ENCODE measurements at regions not wholly inside any gene's neighbourhood (a gene's known extent, or its start where the extent isn't known, plus 50 kb on each side); places are given as distances from the start of the nearest gene placed in this dataset.

DNA sequence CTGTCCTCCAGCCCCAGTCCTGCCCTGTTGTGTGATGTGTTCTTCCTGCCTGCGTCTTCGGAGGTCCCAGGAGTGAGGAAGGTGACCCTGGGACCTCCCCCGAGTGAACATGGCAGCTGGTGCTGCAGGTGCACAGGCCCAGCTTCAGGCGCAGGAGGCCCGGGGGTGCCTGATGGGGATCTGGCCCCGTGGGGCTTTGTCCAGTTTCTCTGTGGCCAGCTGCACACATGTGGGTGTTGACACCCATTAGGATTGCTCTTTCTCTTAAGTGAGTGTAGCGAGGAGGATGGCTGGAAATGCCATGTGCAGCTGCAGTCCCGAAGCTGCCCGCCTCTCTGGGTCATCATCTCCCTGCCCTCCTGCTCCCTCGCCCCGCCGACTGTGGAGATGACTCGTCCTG is 1279.7 kb downstream of the BRD1 start:
- TF ChIP-seq, protein P1, sequence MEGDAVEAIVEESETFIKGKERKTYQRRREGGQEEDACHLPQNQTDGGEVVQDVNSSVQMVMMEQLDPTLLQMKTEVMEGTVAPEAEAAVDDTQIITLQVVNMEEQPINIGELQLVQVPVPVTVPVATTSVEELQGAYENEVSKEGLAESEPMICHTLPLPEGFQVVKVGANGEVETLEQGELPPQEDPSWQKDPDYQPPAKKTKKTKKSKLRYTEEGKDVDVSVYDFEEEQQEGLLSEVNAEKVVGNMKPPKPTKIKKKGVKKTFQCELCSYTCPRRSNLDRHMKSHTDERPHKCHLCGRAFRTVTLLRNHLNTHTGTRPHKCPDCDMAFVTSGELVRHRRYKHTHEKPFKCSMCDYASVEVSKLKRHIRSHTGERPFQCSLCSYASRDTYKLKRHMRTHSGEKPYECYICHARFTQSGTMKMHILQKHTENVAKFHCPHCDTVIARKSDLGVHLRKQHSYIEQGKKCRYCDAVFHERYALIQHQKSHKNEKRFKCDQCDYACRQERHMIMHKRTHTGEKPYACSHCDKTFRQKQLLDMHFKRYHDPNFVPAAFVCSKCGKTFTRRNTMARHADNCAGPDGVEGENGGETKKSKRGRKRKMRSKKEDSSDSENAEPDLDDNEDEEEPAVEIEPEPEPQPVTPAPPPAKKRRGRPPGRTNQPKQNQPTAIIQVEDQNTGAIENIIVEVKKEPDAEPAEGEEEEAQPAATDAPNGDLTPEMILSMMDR (IDR thresholded peaks at IDR 0.05; ENCODE audit: insufficient read depth, low read length, poor library complexity, severe bottlenecking): no peak
- TF ChIP-seq EZH2phosphoT487 (conservative IDR thresholded peaks at IDR 0.05; ENCODE audit: low read length): no peak
- H4K20me1 ChIP-seq (ENCODE audit: low read depth, low read length): no peaks in the 10 kb centered on the region
- H3K9me3 ChIP-seq (ENCODE audit: insufficient read depth, low read length): no peaks in the 10 kb centered on the region

GRCh38 chr22:48546653-48547424 is 1280.8 kb downstream of the BRD1 start:
- no peaks in the 10 kb centered on the region for H3F3A ChIP-seq (ENCODE audit: insufficient read depth)
- no peaks in the 10 kb centered on the region for H3K27me3 ChIP-seq (ENCODE audit: low read length)
- H3K36me3 ChIP-seq (ENCODE audit: low read length): no peaks in the 10 kb centered on the region
- no peaks in the 10 kb centered on the region for H3K9me2 ChIP-seq (replicated peaks; ENCODE audit: insufficient read depth, low read length)
- no peak overlapping the region for H2AFZ ChIP-seq (ENCODE audit: low read depth, low read length, severe bottlenecking)
- H3K4me2 ChIP-seq (ENCODE audit: low read depth, low read length, poor library complexity, severe bottlenecking): no peak overlapping the region
- H3K9me3 ChIP-seq (ENCODE audit: insufficient read depth, low read length): no peaks in the 10 kb centered on the region
- H3K79me2 ChIP-seq (ENCODE audit: insufficient read depth, low read length): no peaks in the 10 kb centered on the region
- H4K20me1 ChIP-seq (ENCODE audit: low read depth, low read length): no peaks in the 10 kb centered on the region
- H3K9ac ChIP-seq (ENCODE audit: low read length): no peak overlapping the region
- TF ChIP-seq, protein P1 (IDR thresholded peaks at IDR 0.05; ENCODE audit: insufficient read depth, low read length, poor library complexity, severe bottlenecking): no peak
- no peak for TF ChIP-seq EZH2phosphoT487 (conservative IDR thresholded peaks at IDR 0.05; ENCODE audit: low read length)
- H3K4me3 ChIP-seq (ENCODE audit: insufficient read depth, low read length, poor library complexity, severe bottlenecking): no peak overlapping the region
- no peak overlapping the region for H3K27ac ChIP-seq (ENCODE audit: low read depth, low read length)

More for the DNA sequence above, 1279.7 kb downstream of the BRD1 start:
- H3K27me3 ChIP-seq (ENCODE audit: low read length): no peaks in the 10 kb centered on the region
- H3F3A ChIP-seq (ENCODE audit: insufficient read depth): no peaks in the 10 kb centered on the region
- H3K9ac ChIP-seq (ENCODE audit: low read length): no peak overlapping the region
- H2AFZ ChIP-seq (ENCODE audit: low read depth, low read length, severe bottlenecking): no peak overlapping the region
- H3K79me2 ChIP-seq (ENCODE audit: insufficient read depth, low read length): no peaks in the 10 kb centered on the region
- H3K4me3 ChIP-seq (ENCODE audit: insufficient read depth, low read length, poor library complexity, severe bottlenecking): no peak overlapping the region
- no peak overlapping the region for H3K4me2 ChIP-seq (ENCODE audit: low read depth, low read length, poor library complexity, severe bottlenecking)
- H3K36me3 ChIP-seq (ENCODE audit: low read length): no peaks in the 10 kb centered on the region
- no peak overlapping the region for H3K27ac ChIP-seq (ENCODE audit: low read depth, low read length)
- no peaks in the 10 kb centered on the region for H3K9me2 ChIP-seq (replicated peaks; ENCODE audit: insufficient read depth, low read length)

DNA sequence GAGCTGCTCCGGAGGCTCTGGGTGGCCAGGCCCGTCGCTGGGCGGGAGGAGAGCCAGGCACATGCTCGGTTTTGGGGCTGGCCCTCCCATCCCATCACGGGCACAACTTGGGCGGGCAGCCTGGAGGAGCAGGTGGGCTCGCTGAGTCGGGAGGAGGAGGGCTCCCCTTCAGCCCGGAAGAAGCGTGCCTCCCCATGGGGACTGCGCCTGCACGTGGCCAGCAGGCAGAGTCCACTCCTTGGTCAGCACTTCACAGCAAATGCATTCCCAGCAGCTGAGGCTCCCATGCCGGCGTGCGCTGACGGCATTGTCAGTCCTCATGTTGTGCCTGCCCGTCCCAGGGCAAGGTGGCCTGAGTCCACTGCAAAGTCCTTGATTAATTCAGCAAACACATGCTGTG is 1281.7 kb downstream of the BRD1 start:
- Histone ChIP-seq H3K4me3 (ENCODE audit: insufficient read depth, low read length, poor library complexity, severe bottlenecking) (no peak overlapping the region), H3K9ac (ENCODE audit: low read length) (no peak overlapping the region), H2AFZ (ENCODE audit: low read depth, low read length, severe bottlenecking) (no peak overlapping the region), H3K4me2 (ENCODE audit: low read depth, low read length, poor library complexity, severe bottlenecking) (no peak overlapping the region), H3F3A (ENCODE audit: insufficient read depth) (no peaks in the 10 kb centered on the region), H4K20me1 (ENCODE audit: low read depth, low read length) (no peaks in the 10 kb centered on the region), H3K9me2 (replicated peaks; ENCODE audit: insufficient read depth, low read length) (no peaks in the 10 kb centered on the region), H3K9me3 (ENCODE audit: insufficient read depth, low read length) (no peaks in the 10 kb centered on the region), H3K79me2 (ENCODE audit: insufficient read depth, low read length) (no peaks in the 10 kb centered on the region), H3K36me3 (ENCODE audit: low read length) (no peaks in the 10 kb centered on the region), H3K27ac (ENCODE audit: low read depth, low read length) (no peak overlapping the region), H3K27me3 (ENCODE audit: low read length) (no peaks in the 10 kb centered on the region)
- TF ChIP-seq, protein P1 (IDR thresholded peaks at IDR 0.05; ENCODE audit: insufficient read depth, low read length, poor library complexity, severe bottlenecking): no peak
- no peak for TF ChIP-seq EZH2phosphoT487 (conservative IDR thresholded peaks at IDR 0.05; ENCODE audit: low read length)
